SIG-M5 treated with dmso at 0.1 percent for 504 hours (cell line): ENCODE measurements at regions not wholly inside any gene's neighbourhood (a gene's known extent, or its start where the extent isn't known, plus 50 kb on each side); places are given as distances from the start of the nearest gene placed in this dataset.

Experiments
- DNase-seq: peaks from one replicate; lab custom pipeline; 2025; ENCODE audit not compliant: unreplicated experiment; lab: John Stamatoyannopoulos, UW

DNA sequence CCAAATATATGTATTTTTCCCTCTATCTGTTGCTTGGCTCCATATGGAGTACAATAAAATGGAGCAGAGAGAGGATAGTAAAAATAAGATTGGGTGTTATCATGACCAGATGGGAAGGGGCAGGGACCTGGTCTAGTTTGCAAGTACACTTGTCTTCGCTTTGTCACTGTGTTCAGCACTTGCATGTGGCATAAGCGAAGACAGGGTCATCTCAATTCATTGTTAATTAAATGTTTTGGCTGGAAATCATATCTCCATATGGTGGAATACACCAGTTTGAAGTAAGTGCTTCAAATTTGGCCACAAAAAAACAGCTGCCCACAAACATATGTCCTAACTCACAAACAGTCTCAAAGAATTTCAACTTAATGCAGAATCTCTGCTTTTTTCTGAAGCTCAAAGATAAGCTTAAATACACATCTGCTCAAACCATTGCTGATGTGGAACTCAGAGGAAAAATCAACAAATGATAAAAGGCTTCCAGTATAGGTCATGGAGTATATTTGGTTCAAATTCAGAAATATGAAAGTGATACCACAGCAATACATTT is 865.4 kb downstream of the TLE4 start:
- DNase-seq = no peak

DNA sequence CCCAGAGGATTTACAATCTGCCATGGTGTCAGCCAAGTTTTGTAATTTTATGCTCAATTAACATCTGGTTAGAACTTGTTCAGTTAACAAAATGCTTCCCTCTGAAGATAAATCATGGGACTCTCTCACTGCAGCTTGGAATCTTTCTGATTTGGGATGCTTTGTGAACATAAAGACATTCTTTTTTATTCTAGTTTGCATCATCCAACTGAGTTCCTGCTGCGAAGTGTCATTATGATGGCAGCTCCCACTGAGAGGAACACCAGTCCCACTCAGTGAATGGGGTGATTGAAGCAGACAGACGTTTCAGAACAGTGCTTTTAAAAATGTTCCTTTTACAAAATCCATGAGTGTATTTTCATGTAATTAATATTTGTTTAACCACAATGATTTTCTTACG is 863.8 kb downstream of the TLE4 start:
- DNase-seq = no peak

DNA sequence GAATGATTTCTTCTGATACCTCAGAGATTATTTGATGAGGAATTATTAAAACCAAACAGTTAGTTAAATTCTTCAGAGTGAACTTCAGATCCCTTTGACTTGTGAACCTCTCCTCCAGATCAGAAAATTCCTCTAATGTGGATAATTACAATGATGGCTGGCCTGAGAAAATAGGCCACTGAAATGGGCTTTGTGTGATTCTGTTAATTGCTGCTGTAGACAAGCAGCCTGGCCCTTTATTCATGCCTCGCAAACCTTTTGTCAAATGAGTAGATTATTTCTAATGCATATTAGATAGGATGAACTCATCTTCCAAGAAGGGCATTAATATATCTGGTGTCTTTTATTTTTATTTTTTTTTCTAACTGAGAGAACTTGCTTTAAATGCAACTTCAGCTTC is 855.2 kb downstream of the TLE4 start:
- DNase-seq = no peak

DNA sequence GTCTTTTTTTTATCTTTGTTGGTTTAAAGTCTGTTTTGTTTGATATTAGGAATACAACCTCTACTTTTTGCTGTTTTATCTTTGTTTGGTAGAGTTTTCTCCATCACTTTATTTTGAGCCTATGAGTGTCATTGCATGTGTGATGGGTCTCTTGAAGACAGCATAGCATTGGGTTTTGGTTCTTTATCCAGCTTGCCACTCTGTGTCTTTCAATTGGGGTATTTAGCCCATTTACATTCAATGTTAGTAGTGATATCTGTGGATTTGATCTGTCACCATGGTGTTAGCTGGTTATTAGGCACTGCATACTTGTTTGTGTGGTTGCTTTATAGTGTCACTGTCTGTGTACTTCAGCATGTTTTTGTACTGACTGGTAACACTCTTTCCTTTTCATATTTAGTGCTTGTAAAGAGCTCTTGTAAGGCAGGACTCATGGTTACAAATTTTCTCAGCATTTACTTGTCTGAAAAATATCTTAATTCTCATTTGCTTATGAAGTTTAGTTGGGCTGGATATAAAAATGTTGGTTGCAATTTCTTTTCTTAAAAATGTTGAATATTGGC is 845.5 kb downstream of the TLE4 start:
- no peak for DNase-seq

DNA sequence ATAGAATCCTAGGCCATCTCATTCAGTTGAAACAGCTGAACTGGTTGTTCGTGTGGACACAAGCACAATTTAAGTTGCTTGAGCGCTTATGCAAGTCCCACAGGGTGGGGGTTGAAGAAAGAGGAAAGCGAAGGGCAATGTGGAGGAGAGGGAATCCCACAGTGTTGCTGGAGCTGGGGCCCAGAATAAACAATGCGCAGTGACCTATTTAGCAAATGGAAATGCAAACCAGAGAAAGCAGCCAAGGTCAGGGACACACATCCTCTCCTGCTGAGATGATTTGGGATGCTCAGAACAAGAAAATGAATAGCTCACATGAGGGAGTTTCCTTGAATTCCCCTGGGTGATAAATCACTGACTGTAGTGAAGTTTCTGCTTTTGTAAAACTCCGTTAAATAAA is 838.3 kb downstream of the TLE4 start:
- DNase-seq = no peak

DNA sequence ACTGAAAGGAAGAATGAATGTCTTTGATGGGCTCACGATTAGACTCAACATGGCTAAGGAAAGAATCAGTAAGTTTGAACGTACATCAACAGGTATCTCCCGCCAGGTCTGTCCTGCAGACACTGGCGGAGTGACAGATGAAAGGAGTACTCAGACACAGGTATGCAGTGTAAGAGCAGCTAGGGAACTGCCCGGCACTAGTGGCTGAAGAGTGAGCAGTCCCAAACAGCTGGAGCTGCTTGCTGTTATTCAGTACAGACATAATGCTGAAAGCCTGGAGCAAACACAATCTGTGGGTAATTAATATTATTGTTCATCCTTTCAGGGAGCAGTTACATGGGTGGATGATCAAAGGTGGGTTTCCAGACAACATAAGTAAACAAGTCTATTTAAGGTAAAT is 835.5 kb downstream of the TLE4 start:
- no peak for DNase-seq

DNA sequence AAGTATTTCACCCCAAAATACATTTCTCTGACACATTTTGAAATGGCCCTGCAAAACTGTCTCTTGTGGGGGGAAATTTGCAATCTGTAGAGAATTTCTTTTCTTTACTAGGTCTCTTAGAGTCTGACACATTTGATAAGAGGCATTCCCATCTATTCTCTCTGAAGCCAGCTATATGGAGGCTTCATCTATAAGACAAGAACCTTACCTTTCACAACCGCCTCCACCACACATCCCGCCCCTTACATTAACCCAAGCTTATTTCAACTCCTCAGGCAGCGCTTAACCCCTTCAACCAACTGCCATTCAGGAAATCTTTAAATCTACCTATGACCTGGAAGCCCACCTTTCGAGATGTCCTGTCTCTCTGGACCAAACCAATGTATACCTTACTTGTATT is 829.5 kb downstream of the TLE4 start:
- DNase-seq = no peak

DNA sequence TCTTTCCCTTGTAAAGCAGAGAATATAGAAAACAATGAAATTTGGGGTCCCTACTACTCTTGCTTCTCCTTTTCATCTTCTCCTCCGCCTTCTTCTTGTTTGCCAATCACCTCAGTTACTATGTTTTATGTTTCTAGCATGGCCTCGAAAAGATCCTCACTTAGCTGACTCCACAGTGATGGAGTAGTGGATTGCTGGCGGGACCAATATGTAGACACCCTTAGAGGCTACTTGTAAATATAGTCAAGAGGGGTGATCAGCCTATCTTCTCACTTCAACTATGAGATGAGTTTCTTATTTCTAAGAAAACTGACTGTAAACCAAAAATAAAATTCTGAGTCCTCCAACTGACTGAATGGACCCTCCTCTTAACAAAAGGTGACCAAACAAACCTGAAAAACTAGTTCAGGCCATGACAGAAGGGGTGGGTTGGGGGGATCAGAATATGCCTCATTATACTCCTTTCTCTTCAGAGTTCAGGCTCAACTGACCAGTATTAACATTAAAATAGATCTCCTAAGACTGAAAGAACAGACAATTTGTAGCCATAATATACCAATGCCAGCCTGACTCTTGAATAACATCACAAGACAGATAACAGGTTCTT is 829.0 kb downstream of the TLE4 start:
- DNase-seq = no peak

DNA sequence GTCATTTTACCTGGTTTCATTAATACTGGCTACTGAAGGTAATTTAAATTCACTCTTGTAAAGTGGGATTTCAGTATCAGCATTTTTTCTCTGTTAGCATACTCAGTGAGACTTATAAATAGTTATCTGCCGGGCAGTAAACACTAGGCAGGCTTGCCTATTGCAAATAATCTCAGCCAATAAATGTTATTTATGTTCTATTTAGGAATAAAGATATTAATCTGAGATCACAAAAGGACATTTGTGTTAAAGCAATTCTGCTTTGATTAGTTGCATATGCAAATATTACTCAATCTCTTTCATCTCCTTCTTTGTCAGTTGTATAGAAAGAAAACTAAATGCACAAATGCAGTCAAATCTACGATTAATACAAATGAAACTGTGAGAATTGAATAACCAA is 827.8 kb downstream of the TLE4 start:
- DNase-seq = no peak

DNA sequence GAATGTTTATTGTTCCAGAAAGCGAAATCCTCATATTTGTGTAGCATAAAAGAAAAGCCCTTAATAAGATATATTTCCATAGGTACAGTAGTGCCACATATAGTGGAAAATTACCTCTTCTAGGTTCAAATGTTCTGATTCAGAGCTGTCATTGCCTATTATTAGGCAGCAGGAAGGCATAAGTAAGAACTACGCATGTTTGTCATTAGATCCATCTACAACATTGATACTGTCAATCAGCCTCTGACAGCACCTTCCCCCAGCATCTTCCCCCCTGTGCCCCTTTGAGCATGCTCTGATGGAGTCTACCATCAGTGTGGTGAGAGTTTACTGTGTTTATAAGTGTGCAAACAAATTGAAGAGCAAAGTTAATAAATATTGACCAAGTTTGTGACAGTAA is 816.1 kb downstream of the TLE4 start:
- no peak for DNase-seq

DNA sequence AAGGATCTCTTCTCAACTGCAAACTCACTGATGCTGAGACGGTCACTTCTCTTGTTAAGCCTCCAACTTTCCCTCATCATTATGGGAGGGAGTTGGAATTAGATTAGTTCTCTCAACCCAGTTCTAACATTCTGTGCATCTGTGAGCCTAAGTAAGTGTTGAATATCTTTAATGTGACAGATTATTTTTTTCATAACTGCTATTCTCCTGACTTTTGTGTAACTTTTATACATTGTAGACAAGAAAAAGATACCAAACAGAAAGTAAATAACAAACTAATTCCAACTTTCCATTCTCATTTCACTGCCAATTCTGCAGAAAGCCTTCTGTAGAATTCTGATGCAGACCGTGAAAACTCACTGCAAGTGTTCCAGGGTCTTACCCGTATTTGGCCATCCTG is 813.5 kb downstream of the TLE4 start:
- DNase-seq = no peak

DNA sequence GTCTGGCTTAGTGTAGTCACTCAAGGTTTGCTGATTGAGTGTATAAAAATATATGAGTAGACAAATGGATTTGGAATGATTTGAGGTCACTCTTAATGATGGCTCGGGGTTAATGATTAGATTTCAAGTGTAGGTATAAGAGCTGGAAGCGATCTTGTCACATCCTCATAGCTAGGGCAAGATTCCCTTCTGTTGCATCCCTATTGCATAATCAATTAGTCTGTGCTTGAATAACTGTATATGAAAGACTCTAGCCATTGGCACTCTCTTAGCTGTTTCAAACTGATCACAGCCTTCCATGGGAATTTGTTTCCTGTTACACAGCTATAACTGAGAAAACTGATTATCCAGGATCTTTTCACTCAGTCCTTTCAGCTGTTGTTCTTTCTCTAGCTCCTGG is 811.6 kb downstream of the TLE4 start:
- no peak for DNase-seq

DNA sequence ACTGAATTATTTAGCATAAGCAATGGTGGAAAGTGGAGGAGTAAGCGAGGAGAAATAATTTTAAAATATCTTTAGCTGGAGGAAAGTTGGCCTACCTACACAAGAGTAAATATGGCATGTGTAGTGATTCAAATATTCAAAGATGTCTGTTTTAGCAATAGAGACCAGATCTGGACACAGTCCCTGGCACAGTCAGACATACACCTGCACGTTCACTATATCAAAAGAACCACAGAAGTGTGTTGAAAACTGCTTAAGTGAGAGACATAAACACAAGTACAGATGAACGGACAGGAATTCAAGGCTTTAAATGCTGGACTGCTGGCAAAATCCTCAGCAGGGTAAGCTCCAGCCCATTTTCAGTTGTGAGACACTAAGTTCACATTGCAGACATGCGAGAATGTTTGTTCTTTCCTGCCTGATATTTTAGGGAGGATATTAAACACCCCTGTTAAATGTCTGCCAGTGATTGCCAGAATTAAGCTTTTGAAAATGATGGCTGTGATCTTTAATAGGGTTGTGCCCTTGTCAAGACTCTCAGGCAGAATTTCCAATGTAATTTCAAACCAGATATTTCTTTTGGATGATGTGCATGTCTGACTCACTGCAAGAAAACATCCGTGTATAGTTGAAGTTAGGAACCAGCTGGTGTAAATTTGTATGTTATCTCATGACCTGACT is 810.6 kb downstream of the TLE4 start:
- no peak for DNase-seq

DNA sequence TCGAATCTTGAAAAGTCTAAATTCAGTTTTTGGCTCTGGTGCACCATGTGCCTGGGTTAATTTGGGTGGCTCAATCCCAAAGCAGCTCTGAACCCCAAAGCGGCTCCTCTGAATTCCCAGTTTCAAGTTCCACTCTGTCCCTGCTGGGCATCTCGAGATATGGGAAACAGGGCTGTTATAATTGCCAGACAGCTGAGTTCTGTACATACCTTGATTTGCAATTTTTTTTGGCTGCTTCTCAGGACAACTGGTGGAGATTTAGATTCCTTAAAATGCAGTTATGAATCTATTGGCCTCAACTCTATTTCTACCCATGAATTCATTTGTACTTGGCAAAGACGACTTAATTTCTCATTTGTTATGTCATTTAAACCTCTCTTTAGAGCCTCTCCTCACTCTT is 808.5 kb downstream of the TLE4 start:
- DNase-seq = no peak

DNA sequence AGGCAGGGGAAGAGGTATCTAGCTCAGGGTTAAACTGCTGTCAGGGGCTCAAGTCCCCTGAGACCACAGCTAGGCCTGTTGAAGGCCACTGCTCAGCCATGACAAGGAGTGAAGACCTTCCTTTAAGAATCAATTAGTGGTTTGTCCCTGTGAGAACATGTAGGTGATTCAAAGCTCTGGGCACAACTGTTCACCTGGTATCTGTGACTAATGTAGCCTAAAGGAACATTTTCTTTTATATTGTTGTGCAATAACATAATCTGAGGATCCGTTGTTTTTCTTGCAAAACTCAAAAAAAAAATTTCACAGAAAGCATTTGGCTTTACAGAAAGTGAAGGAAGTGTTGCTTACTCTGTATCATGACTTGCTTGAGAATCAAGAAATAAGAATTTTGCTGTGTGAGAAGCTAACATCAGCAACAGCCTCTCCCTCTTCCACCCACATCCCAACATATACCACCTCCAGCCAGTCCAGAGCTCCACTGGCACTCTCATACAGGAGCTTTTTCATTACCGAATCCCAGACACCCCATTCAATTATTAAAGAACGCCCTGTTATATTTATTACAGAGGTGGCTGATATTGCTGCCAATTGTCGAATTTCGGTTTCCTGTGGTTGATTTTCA is 807.0 kb downstream of the TLE4 start:
- DNase-seq = no peak

DNA sequence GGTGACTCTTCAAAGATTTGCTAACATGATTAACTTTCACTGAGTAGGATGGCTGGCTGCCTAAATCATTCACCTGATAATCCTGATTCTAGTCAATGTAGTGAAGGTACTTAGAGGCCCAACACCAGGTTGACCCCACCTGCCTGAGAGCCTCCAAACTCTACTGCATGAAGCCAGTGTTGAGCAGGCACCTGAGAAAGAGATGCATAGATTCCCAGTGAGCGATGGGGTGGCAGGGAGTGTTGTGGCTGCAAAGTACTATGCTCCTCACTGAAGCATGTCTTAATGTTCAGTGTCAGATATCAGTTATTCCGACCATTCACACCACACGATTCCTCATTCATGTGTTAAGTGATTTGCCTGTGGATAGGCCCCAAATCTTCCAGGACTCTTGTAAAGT is 804.4 kb downstream of the TLE4 start:
- no peak for DNase-seq

DNA sequence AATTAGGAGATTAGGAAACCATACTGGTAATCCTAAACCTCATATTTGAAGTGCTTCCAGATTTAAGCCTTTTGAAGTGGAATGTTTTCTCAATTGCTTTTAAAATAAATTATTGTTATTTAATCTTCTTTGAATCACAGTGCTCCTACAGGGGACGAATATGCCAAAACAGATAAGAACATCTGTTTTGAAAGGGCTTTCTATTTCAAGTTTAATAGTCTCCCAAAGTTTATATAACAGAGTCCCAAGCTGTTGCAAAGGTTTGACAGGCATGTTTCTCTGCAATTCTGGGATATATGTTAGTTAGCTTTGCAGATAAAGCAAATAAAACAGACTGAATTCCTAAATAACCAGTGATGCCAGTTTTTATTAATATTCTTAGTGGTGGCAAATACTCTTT is 803.7 kb downstream of the TLE4 start:
- DNase-seq = no peak

DNA sequence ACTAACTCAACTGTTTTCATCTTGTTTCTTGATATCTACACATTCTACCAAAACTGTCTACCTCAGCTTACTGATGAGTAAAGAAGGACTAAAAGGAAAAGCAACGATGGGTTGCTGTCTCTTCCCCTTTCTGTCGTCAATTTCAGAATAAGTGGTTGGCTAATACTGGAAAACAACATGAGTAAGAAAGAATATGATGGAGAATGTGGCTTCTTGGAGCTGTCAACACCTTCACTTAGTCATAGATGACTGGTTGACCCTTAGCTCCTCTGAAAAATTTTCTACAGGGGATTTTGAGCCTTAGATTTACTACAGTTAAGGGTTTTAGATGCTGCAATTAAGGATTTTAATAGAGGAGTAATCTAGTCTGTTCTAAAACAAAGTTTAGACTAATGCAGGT is 797.9 kb downstream of the TLE4 start:
- no peak for DNase-seq

DNA sequence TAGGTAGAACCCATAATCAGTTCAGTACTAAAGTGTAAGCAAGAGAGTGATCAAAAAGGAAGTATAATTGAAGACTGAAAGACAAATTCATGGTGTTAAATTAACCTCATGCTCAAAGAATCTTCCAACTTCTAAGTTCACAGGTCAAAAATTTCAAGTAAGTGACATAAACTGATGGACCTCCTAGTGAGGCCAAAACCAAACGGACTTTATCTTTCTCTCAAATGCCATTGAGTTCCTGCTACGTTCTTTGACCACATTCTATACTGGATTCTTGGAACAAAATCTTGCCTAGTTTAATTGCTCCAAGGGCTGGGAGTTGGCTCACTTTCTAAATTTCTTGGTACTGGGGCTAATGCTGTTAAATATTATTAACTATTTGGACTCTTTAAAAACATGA is 794.9 kb downstream of the TLE4 start:
- no peak for DNase-seq

DNA sequence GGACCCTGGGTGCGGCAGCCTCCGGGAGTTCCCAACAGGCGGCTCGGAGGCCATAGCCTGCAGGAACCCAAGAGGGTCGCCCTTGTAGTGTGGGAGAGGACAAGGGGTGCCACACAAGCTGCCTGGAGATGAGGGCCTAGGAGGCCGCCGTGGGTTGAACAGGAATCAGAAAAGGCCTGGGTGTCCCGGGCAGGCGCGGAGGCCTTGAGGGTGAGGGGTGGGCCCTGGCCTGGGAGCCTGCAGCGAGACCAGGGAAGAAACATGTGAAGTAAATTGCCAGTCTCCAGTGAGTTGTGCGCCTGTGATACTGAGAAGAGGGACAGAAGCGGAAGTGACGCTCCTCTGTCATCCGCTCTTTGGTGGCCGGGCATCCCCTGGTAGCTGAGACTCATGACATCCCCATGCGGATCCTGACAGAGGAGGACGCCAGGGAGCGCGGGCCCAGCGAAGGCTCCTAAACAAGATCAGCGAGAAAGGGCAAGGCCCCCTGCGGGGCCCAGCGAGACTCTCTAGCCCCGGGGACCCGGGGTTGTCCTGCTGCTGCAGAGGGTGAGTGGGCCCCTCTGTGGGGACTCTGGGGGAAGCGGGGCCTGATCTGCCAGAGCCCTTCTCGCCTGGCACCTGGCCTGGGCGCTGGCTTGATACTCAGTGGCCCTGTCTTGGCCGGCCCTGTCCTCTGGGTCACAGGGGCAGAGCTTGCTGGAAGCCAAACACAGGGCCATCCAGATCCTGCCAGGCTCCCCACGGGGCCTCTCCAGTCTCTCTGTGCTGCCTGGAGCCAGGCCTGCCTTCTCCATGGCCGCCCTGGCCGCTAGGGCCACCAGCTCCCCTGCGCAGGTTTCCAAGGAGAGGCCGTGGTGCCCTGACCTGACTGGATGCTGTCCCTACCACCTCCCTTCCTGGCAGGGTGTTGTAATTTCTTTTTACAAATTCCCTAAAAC is 788.4 kb downstream of the TLE4 start:
- DNase-seq = no peak

DNA sequence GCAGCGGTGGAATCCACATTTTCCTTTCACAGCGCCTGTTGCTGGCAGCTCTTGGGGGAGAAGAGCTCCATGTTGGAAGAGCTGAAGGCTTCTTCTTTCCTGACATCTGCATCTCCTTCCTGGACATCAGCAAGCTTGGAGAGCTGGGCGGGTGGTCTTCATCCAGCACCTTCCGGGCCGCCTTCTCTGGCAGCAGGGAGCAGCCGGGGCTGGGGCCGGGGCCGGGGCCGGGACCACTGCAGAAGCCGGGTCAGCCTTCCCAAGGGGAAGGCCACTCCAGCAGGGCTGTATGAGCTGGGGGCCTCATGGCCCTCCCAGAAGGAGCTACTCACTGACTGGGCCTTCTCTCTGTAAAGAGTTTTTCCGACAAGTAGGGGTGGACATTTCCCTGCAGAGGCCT is 787.5 kb downstream of the TLE4 start:
- no peak for DNase-seq
